HFFc6 (cell line): ENCODE measurements at regions not wholly inside any gene's neighbourhood (a gene's known extent, or its start where the extent isn't known, plus 50 kb on each side); places are given as distances from the start of the nearest gene placed in this dataset.

Experiments used
- DNase-seq: peaks from one replicate; pipeline ENCODE4 v3.0.0-alpha.2; 2018
- H3K27ac Mint-ChIP-seq: 2 replicates; pipeline ENCODE4 v1.8.0; 2020; ENCODE audit warnings: mild to moderate bottlenecking, mixed read lengths
- H3K27me3 Mint-ChIP-seq: 2 replicates; pipeline ENCODE4 v1.8.0; 2021; ENCODE audit warnings: mild to moderate bottlenecking, moderate library complexity, mixed read lengths; ENCODE audit not compliant: insufficient read depth
- H3K36me3 Mint-ChIP-seq: 2 replicates; pipeline ENCODE4 v1.8.0; 2021; ENCODE audit warnings: low read depth, mixed read lengths
- H3K4me1 Mint-ChIP-seq: 2 replicates; pipeline ENCODE4 v1.8.0; 2020; ENCODE audit warnings: low read depth, mixed read lengths
- H3K4me3 Mint-ChIP-seq: 2 replicates; pipeline ENCODE4 v1.8.0; 2020; ENCODE audit warnings: mild to moderate bottlenecking, moderate library complexity, mixed read lengths
- H3K9me3 Mint-ChIP-seq: 2 replicates; pipeline ENCODE4 v1.8.0; 2020; ENCODE audit warnings: mild to moderate bottlenecking, mixed read lengths
- TF ChIP-seq, protein P1 (sequence below): fragments of 200-600 bp; sonication (generic); IDR thresholded peaks from 2 replicates; pipeline ENCODE4 v1.5.0; 2021; ENCODE audit warnings: antibody characterized with exemption, mild to moderate bottlenecking

DNA sequence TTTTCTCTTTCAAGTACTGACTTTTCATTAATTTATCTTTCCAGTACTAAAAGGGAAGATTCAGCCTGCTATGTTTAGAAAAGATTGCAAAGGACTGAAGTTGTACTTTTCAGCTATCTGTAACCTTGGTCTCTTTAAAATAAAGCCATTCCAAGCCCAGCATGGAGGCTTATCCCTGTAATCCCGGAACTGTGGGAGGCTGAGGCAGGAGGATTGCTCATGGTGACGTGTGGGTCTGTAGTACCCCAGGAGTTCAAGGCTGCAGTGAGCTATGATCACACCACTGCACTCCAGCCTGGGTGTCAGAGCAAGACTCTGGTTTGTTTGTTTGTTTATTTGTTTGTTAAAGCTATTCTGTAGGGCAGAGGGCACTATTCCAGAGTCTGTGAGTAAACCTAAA, 50.6 kb upstream of the TMEM170B start:
- H3K4me3 Mint-ChIP-seq = no peak overlapping the region
- H3K4me1 Mint-ChIP-seq = peaks cover 6% of the 10 kb centered on the region; the same call in 1 of the 2 replicates
- H3K36me3 Mint-ChIP-seq = no peaks in the 10 kb centered on the region
- TF ChIP-seq, protein P1, sequence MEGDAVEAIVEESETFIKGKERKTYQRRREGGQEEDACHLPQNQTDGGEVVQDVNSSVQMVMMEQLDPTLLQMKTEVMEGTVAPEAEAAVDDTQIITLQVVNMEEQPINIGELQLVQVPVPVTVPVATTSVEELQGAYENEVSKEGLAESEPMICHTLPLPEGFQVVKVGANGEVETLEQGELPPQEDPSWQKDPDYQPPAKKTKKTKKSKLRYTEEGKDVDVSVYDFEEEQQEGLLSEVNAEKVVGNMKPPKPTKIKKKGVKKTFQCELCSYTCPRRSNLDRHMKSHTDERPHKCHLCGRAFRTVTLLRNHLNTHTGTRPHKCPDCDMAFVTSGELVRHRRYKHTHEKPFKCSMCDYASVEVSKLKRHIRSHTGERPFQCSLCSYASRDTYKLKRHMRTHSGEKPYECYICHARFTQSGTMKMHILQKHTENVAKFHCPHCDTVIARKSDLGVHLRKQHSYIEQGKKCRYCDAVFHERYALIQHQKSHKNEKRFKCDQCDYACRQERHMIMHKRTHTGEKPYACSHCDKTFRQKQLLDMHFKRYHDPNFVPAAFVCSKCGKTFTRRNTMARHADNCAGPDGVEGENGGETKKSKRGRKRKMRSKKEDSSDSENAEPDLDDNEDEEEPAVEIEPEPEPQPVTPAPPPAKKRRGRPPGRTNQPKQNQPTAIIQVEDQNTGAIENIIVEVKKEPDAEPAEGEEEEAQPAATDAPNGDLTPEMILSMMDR = no peak
- no peak for DNase-seq
- H3K27ac Mint-ChIP-seq = no peak overlapping the region
- H3K9me3 Mint-ChIP-seq = no peaks in the 10 kb centered on the region
- H3K27me3 Mint-ChIP-seq = no peaks in the 10 kb centered on the region

DNA sequence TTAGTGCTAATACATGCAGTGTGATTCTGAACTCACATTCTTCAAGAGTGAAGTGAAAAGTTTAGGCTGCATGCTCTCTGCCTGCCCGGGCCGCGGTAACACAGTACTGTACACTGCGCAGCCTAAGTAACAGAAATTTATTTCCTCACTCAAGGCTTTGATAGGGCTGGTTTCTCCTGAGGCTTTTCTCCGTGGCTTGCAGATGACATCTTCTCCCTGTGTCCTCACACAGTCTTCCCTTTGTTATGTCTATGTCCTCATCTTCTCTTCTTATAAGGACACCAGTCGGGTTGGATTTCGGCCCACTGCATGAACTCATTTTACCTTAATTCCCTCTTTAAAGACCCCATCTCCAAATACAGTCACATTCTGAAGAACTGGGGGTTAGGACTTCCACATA, 51.1 kb upstream of the TMEM170B start:
- Mint-ChIP-seq H3K4me1 (peaks cover 6% of the 10 kb centered on the region; the same call in 1 of the 2 replicates), H3K27me3 (no peaks in the 10 kb centered on the region), H3K9me3 (no peaks in the 10 kb centered on the region), H3K27ac (no peak overlapping the region), H3K36me3 (no peaks in the 10 kb centered on the region), H3K4me3 (no peak overlapping the region)
- DNase-seq = no peak
- TF ChIP-seq, protein P1 = no peak

- Mint-ChIP-seq H3K9me3 (no peaks in the 10 kb centered on the region), H3K4me1 (peaks cover 6% of the 10 kb centered on the region; the same call in 1 of the 2 replicates), H3K36me3 (no peaks in the 10 kb centered on the region), H3K27ac (no peak overlapping the region), H3K4me3 (no peak overlapping the region), H3K27me3 (no peaks in the 10 kb centered on the region)
- TF ChIP-seq, protein P1 = no peak
- no peak for DNase-seq
Observed at GRCh38 chr6:11486051-11486450, 51.5 kb upstream of the TMEM170B start.

DNA sequence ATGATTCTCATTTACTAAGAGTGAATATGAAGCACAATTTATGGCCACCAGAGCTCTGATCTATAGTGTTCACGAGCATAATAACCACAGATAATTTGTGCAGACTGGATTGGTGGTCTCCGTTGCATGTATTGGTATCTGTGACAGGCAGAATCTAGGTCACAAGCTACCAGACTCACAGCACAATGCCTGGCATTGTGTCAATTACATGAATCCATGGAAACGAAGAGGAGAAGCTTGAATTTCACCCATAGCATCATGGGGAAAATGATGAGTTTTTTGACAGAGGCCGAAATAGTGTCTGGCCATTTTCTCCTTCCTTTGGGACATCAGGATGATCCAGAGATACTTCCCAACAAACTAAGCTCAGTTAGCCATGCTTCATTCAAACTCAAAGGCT, 52.3 kb upstream of the TMEM170B start:
- no peak overlapping the region for H3K27ac Mint-ChIP-seq

DNA sequence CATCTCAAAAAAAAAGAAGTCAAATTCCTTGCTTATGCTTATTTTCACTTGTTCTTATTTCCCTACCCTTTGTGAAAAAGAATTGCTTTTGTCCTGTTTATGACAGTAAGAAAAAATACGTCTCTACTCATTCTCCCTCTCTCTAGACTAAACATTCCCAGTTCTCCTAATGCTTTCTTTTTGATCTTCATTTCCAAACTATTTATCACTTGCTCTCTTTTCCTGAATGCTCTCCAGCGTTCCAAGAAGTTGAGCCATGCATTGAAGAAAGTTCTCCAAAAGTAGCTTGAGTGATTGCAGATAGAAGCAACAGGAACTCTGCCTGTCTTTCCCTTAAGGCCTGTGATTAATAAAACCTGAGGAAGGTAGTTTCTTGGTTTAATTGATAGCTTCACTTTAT, 53.1 kb upstream of the TMEM170B start:
- Mint-ChIP-seq H3K36me3 (no peaks in the 10 kb centered on the region), H3K27me3 (no peaks in the 10 kb centered on the region), H3K4me1 (peaks cover 6% of the 10 kb centered on the region; the same call in 1 of the 2 replicates), H3K4me3 (no peak overlapping the region), H3K27ac (no peak overlapping the region), H3K9me3 (no peaks in the 10 kb centered on the region)
- TF ChIP-seq, protein P1 = no peak
- no peak for DNase-seq

More for the DNA sequence above, 52.3 kb upstream of the TMEM170B start:
- no peaks in the 10 kb centered on the region for H3K27me3 Mint-ChIP-seq
- H3K36me3 Mint-ChIP-seq = no peaks in the 10 kb centered on the region
- no peaks in the 10 kb centered on the region for H3K9me3 Mint-ChIP-seq
- DNase-seq = no peak
- TF ChIP-seq, protein P1 = no peak
- peaks cover 6% of the 10 kb centered on the region; the same call in 1 of the 2 replicates for H3K4me1 Mint-ChIP-seq
- H3K4me3 Mint-ChIP-seq = no peak overlapping the region

GRCh38 chr6:11482616-11483015, 54.9 kb upstream of the TMEM170B start:
- Mint-ChIP-seq H3K9me3 (no peaks in the 10 kb centered on the region), H3K27ac (no peak overlapping the region), H3K36me3 (no peaks in the 10 kb centered on the region), H3K4me3 (no peak overlapping the region), H3K4me1 (peaks cover 6% of the 10 kb centered on the region; the same call in 1 of the 2 replicates), H3K27me3 (no peaks in the 10 kb centered on the region)
- no peak for DNase-seq
- TF ChIP-seq, protein P1 = no peak
